22Rv1 (cell line): ENCODE measurements at regions not wholly inside any gene's neighbourhood (a gene's known extent, or its start where the extent isn't known, plus 50 kb on each side); places are given as distances from the start of the nearest gene placed in this dataset.

Experiments
- CTCF ChIP-seq: fragments of 450-650 bp; IDR thresholded peaks from 2 replicates; pipeline ENCODE4 v1.5.1; 2017; ENCODE audit warnings: mild to moderate bottlenecking
- ZFX ChIP-seq: fragments of 450-650 bp; IDR thresholded peaks from 2 replicates; pipeline ENCODE4 v1.6.1; 2017; ENCODE audit warnings: antibody characterized with exemption, borderline replicate concordance

GRCh38 chr6:112990971-112991370, 643.8 kb downstream of the RFPL4B start:
- TF ChIP-seq CTCF, result no peak
- TF ChIP-seq ZFX, result no peak
